ENCODE measurements at regions not wholly inside any gene's neighbourhood (a gene's known extent, or its start where the extent isn't known, plus 50 kb on each side); places are given as distances from the start of the nearest gene placed in this dataset.

DNA sequence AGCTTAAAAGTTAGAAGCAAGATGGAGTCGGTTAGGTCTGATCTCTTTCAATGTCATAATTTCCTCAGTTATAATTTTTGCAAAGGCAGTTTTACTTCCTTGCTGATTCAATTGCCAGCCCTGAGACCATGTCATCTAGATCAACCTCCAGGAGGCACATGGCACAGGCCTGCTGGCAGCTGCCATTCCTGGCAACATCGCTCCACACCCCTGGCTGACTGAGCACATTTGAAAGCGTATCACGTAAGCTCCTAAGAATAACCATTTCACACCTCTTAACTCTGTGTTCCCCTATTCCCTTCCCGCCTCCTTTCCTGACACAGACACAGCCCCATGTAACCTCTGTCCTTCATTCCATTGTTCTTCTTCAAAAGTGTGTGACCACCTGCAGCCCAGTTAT is 313.9 kb upstream of the CTNNB1 start:
- intact Hi-C loops (cut with micrococcal nuclease; ENCODE audit: unreplicated experiment), result no loop called here
- no peaks in the 10 kb centered on the region for H3K36me3 Mint-ChIP-seq (ENCODE audit: insufficient read depth, unreplicated experiment)
- H3K27me3 Mint-ChIP-seq (ENCODE audit: unreplicated experiment), result no peaks in the 10 kb centered on the region
- no peak for TF ChIP-seq CTCF (IDR thresholded peaks at IDR 0.05; ENCODE audit: unreplicated experiment)
- H3K9me3 Mint-ChIP-seq (ENCODE audit: low read depth, unreplicated experiment), result peaks cover 5% of the 10 kb centered on the region
- no TSS peak for BruUV-seq (replicated peaks)
- H3K27ac Mint-ChIP-seq (ENCODE audit: unreplicated experiment), result no peak overlapping the region
- no peak for DNase-seq
- CTCF ChIA-PET, result no interaction called here
- H3K4me3 Mint-ChIP-seq (ENCODE audit: low read depth, unreplicated experiment), result no peak overlapping the region
- no peaks in the 10 kb centered on the region for H3K4me1 Mint-ChIP-seq (ENCODE audit: low read depth, unreplicated experiment)

DNA sequence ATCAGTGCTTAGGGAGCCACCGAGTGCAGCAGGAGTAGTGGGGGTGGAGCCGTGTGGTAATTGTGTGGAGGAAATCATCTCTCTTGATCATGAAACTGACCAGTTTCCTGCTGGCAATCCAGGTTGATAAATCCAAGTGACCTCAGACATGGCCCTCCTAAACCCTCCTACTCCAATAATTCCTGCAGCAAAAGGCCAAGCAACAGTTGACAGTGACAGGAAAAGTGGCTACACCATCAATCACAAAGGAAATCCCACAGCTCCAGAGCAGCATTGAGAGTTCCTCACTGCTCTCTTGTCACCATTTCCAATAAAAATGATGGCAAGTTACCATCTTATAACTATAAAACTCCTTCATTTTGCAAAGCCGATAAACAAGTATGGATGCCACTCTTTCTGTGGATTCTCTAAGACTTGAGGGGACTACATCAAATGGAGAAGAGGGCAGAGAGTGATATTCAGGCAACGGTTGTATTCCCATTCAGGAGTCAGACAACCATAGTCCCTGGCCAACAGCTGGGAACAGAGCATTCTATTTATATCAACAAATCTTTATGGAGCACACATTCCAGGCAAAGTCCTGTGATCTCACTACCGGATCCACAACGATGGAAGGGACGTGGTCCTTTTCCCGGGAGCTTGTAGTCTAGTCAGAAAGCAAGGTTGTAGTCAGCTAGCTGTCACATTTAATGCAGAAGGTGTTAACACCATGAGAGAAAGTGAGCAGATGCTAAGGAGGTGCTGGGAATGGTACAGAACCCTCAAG is 312.5 kb upstream of the CTNNB1 start:
- Mint-ChIP-seq H3K4me3 (ENCODE audit: low read depth, unreplicated experiment) (no peak overlapping the region), H3K4me1 (ENCODE audit: low read depth, unreplicated experiment) (no peaks in the 10 kb centered on the region), H3K36me3 (ENCODE audit: insufficient read depth, unreplicated experiment) (no peaks in the 10 kb centered on the region), H3K9me3 (ENCODE audit: low read depth, unreplicated experiment) (peaks cover 5% of the 10 kb centered on the region), H3K27ac (ENCODE audit: unreplicated experiment) (no peak overlapping the region), H3K27me3 (ENCODE audit: unreplicated experiment) (no peaks in the 10 kb centered on the region)
- BruUV-seq (replicated peaks), result no TSS peak
- no peak for DNase-seq
- CTCF ChIA-PET, result no interaction called here
- intact Hi-C loops (cut with micrococcal nuclease; ENCODE audit: unreplicated experiment), result no loop called here
- no peak for TF ChIP-seq CTCF (IDR thresholded peaks at IDR 0.05; ENCODE audit: unreplicated experiment)

GRCh38 chr3:40891186-40891585 is 308.1 kb upstream of the CTNNB1 start:
- H3K4me1 Mint-ChIP-seq (ENCODE audit: low read depth, unreplicated experiment), result no peaks in the 10 kb centered on the region
- TF ChIP-seq CTCF (IDR thresholded peaks at IDR 0.05; ENCODE audit: unreplicated experiment), result no peak
- intact Hi-C loops (cut with micrococcal nuclease; ENCODE audit: unreplicated experiment), result no loop called here
- peaks cover 2% of the 10 kb centered on the region for H3K9me3 Mint-ChIP-seq (ENCODE audit: low read depth, unreplicated experiment)
- CTCF ChIA-PET, result no interaction called here
- DNase-seq, result no peak
- no TSS peak for BruUV-seq (replicated peaks)
- H3K27ac Mint-ChIP-seq (ENCODE audit: unreplicated experiment), result no peak overlapping the region
- no peak overlapping the region for H3K4me3 Mint-ChIP-seq (ENCODE audit: low read depth, unreplicated experiment)
- H3K27me3 Mint-ChIP-seq (ENCODE audit: unreplicated experiment), result no peaks in the 10 kb centered on the region
- no peaks in the 10 kb centered on the region for H3K36me3 Mint-ChIP-seq (ENCODE audit: insufficient read depth, unreplicated experiment)

DNA sequence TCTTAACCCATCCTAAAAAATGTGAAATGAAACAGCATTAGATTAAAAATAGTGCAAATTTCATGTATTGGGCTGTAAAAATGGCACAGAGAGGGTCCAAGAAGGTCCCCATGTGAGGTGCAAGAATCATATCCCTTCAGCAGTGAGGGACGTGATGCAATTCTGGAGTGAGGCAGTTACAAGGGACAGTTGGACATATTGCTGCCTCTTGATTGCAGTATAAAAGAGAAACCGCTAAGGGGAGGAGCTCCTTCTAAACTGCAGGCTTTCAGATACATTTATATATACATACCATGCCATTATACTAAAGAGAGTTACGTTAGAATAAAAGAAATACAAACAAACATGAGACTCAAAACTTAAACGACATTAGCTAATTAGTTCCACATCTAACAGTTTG is 304.2 kb upstream of the CTNNB1 start:
- H3K9me3 Mint-ChIP-seq (ENCODE audit: low read depth, unreplicated experiment), result peaks cover 2% of the 10 kb centered on the region
- peaks cover 9% of the 10 kb centered on the region for H3K4me1 Mint-ChIP-seq (ENCODE audit: low read depth, unreplicated experiment)
- H3K4me3 Mint-ChIP-seq (ENCODE audit: low read depth, unreplicated experiment), result no peak overlapping the region
- CTCF ChIA-PET, result no interaction called here
- no peaks in the 10 kb centered on the region for H3K27me3 Mint-ChIP-seq (ENCODE audit: unreplicated experiment)
- intact Hi-C loops (cut with micrococcal nuclease; ENCODE audit: unreplicated experiment), result no loop called here
- TF ChIP-seq CTCF (IDR thresholded peaks at IDR 0.05; ENCODE audit: unreplicated experiment), result no peak
- no peak for DNase-seq
- no peaks in the 10 kb centered on the region for H3K36me3 Mint-ChIP-seq (ENCODE audit: insufficient read depth, unreplicated experiment)
- H3K27ac Mint-ChIP-seq (ENCODE audit: unreplicated experiment), result no peak overlapping the region
- BruUV-seq (replicated peaks), result no TSS peak

Data from Calu3 (cell line).